ENCODE measurements at regions not wholly inside any gene's neighbourhood (a gene's known extent, or its start where the extent isn't known, plus 50 kb on each side); places are given as distances from the start of the nearest gene placed in this dataset.

DNA sequence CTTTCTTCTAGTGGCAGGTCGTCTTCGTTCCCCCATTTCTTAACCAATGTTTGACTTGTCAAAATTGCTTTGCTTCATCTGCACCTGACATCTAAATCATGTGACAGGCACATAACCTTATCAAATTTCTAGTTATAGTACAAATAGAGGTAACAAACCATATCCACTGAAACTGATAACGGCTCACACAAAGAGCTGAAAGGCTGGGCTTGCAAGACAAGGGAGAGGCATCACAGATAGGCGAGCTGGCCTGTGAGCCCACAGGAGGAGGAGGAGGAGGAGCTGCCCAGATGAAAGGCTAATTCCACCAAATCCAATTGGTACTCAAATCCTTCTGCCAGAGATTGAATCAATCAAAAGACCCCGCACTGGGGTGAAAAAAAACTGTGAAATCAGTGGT, 80.2 kb upstream of the NEBL start:
- TF ChIP-seq, protein P1, sequence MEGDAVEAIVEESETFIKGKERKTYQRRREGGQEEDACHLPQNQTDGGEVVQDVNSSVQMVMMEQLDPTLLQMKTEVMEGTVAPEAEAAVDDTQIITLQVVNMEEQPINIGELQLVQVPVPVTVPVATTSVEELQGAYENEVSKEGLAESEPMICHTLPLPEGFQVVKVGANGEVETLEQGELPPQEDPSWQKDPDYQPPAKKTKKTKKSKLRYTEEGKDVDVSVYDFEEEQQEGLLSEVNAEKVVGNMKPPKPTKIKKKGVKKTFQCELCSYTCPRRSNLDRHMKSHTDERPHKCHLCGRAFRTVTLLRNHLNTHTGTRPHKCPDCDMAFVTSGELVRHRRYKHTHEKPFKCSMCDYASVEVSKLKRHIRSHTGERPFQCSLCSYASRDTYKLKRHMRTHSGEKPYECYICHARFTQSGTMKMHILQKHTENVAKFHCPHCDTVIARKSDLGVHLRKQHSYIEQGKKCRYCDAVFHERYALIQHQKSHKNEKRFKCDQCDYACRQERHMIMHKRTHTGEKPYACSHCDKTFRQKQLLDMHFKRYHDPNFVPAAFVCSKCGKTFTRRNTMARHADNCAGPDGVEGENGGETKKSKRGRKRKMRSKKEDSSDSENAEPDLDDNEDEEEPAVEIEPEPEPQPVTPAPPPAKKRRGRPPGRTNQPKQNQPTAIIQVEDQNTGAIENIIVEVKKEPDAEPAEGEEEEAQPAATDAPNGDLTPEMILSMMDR (IDR thresholded peaks at IDR 0.05), result no peak
- no peak for TF ChIP-seq ZFX (IDR thresholded peaks at IDR 0.05; ENCODE audit: borderline replicate concordance)
- no peak overlapping the region for H3K27ac ChIP-seq

DNA sequence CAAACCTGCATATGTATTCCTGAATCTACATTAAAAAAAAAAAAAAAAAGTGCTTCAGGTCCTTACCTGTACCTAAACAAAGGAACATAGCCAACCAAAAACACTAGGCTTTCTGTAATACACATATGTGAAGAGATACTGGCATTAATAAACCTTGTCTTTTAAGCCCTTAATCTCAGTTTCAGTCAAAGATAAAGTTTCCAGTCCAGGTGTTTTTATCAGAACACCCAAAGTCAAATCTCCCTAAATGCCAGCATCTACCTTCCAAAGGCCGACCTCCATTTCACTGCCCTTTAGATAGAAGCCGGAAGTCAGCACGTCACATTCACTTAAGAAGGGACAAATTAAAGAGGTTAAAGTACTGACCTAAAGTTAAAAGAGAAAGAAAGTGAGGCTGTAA, 79.8 kb upstream of the NEBL start:
- TF ChIP-seq, protein P1 (IDR thresholded peaks at IDR 0.05), result no peak
- no peak for TF ChIP-seq ZFX (IDR thresholded peaks at IDR 0.05; ENCODE audit: borderline replicate concordance)
- no peak overlapping the region for H3K27ac ChIP-seq

DNA sequence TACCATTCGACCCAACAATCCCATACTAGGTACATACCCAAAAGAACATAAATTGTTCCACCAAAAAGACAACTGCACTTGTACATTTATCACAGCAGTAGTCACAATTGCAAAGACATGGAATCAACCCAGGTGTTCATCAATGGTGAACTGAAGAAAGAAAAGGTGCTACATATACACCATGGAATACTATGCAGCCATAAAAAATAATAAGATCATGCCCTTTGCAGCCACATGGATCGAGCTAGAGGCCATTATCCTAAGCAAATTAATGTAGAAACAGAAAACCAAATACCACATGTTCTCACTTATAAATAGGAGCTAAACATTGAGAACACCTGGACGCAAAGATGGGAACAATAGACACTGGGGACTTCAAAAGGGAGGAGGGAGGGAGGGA, 79.3 kb upstream of the NEBL start:
- TF ChIP-seq, protein P1 (IDR thresholded peaks at IDR 0.05), result no peak
- TF ChIP-seq ZFX (IDR thresholded peaks at IDR 0.05; ENCODE audit: borderline replicate concordance), result no peak
- no peak overlapping the region for H3K27ac ChIP-seq

DNA sequence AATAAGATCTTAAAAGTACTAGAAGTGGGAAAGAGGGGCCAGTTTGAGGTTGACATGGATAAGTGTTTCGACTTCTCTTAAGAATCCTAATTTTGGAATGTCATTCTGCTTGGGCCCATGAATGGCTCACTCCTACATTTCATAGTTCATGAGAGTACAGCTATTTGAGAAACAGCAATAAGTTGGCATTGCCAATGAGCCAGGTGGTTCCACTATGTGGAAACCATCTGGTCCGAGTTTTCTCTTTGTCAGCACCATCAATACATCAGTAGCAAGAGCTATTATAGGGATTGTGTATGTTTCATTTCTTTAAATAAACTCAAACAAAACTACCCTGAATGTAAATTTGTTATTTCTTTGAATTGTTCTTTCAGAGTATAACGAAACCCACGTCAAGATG, 78.1 kb upstream of the NEBL start:
- no peak for TF ChIP-seq ZFX (IDR thresholded peaks at IDR 0.05; ENCODE audit: borderline replicate concordance)
- TF ChIP-seq, protein P1 (IDR thresholded peaks at IDR 0.05), result no peak
- no peak overlapping the region for H3K27ac ChIP-seq

DNA sequence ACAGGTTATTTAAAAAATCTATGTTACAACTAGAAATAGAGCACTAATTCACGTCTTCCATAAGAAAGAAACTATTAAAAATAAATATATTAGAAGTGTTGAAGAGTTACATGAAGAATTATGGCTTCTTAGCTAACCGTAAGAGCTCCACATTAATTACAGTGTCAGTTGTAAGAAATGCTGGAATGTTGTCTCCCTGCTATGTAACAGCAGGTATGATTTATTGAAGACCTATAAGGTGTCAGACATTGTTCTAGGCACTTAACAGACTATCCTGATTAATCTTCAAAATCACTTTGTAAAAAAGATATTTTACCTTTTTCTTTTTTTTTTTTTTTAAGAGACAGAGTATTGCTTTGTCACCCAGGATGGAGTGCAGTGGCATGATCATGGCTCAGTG, 75.8 kb upstream of the NEBL start:
- no peak overlapping the region for H3K27ac ChIP-seq
- no peak for TF ChIP-seq ZFX (IDR thresholded peaks at IDR 0.05; ENCODE audit: borderline replicate concordance)
- TF ChIP-seq, protein P1 (IDR thresholded peaks at IDR 0.05), result no peak

DNA sequence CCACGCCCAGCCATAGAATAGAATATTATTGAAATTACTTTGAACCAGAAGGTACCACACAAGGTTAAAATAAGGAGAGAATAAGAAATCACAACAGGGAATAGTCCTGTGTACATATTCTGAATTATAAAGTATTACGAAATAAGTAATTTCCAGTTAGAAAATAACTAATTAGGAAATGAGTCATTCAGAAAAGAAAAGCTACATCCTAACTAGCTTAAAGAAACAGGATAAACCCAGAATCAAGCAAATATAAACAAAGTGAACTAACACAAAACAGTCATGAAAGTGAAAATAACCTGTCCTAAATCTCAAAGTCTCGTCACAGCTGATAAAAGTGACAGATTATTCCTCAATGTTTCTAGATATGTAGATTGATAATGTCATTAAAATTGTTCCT, 74.8 kb upstream of the NEBL start:
- H3K27ac ChIP-seq, result no peak overlapping the region
- TF ChIP-seq, protein P1 (IDR thresholded peaks at IDR 0.05), result no peak
- TF ChIP-seq ZFX (IDR thresholded peaks at IDR 0.05; ENCODE audit: borderline replicate concordance), result no peak

DNA sequence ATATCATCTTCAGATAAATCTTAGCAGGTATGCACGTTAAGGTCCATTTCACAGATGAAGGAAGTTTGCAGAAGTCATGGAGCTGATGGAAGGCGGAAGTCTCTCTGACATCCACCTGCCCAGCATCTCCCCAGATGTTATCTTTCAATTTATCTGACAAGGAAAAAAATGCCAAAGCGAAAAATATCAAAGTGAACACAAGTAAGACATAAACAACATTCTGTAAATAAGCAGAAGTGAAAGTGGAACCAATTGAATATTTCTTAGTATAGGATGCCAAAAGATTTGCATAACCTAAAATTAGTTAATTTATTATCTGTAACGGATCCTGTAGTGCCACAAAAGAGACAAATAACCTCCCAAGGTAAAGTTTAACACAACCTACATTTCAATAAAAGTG, 73.6 kb upstream of the NEBL start:
- TF ChIP-seq ZFX (IDR thresholded peaks at IDR 0.05; ENCODE audit: borderline replicate concordance), result no peak
- TF ChIP-seq, protein P1 (IDR thresholded peaks at IDR 0.05), result no peak
- no peak overlapping the region for H3K27ac ChIP-seq
